Bronchial epithelial cell (primary cell): ENCODE measurements at regions not wholly inside any gene's neighbourhood (a gene's known extent, or its start where the extent isn't known, plus 50 kb on each side); places are given as distances from the start of the nearest gene placed in this dataset.

Experiments
- DNase-seq: peaks from one replicate; pipeline ENCODE4 v3.0.0-alpha.2; 2010; ENCODE audit warnings: low read depth
- FAIRE-seq: peaks from 2 replicates; lab custom pipeline; 2011; peaks lifted over from hg19 to GRCh38; lab: Jason Lieb, UNC
- H3K27me3 ChIP-seq: 2 replicates; pipeline ENCODE4 v1.5.1; 2011; ENCODE audit warnings: low read length; ENCODE audit not compliant: control insufficient read depth, insufficient read depth
- H3K36me3 ChIP-seq: 2 replicates; pipeline ENCODE4 v1.5.1; 2011; ENCODE audit warnings: low read length; ENCODE audit not compliant: control insufficient read depth, insufficient read depth
- H3K4me3 ChIP-seq: 2 replicates; pipeline ENCODE4 v1.5.1; 2011; ENCODE audit warnings: mild to moderate bottlenecking, low read depth, low read length, control low read depth
- TF ChIP-seq, protein P1 (sequence below): IDR thresholded peaks from 2 replicates; pipeline ENCODE4 v1.5.1; 2011; ENCODE audit warnings: mild to moderate bottlenecking, moderate library complexity, low read length, control low read depth, inconsistent platforms; ENCODE audit not compliant: insufficient read depth, severe bottlenecking

DNA sequence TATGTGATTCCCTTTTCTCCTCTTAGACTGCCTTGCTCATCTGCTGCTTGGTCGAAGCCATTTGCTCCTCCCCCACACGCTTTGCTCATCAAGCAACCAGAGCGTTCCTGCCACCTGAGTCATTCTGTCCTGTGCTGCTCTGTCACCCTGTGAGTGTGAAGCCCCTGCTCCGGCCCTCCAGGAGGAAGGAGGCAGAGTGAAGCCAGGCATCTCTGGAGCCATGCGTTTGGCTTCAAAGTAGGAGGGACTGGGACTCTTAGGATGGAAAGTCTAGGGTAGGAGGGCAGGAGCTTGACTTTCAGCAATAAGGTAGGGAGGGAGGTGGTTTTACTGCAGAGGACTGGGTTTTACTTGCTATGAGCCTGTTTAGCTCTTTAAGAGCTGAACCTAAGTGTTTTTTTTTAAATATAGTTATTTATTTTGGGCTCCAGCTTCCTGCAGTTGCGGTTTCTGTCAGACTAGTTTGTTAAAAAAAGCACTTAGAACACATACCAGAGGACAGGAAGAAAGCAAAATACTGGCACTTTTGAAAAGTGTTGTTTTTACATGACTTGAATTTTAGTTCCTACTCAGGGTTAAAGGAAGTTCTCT lies 63.6 kb downstream of the SPINK2 start:
- TF ChIP-seq, protein P1, sequence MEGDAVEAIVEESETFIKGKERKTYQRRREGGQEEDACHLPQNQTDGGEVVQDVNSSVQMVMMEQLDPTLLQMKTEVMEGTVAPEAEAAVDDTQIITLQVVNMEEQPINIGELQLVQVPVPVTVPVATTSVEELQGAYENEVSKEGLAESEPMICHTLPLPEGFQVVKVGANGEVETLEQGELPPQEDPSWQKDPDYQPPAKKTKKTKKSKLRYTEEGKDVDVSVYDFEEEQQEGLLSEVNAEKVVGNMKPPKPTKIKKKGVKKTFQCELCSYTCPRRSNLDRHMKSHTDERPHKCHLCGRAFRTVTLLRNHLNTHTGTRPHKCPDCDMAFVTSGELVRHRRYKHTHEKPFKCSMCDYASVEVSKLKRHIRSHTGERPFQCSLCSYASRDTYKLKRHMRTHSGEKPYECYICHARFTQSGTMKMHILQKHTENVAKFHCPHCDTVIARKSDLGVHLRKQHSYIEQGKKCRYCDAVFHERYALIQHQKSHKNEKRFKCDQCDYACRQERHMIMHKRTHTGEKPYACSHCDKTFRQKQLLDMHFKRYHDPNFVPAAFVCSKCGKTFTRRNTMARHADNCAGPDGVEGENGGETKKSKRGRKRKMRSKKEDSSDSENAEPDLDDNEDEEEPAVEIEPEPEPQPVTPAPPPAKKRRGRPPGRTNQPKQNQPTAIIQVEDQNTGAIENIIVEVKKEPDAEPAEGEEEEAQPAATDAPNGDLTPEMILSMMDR, result no peak
- Histone ChIP-seq H3K4me3 (no peak overlapping the region), H3K27me3 (no peaks in the 10 kb centered on the region), H3K36me3 (no peaks in the 10 kb centered on the region)
- DNase-seq, result peak; percentile 92
- no peak for FAIRE-seq

DNA sequence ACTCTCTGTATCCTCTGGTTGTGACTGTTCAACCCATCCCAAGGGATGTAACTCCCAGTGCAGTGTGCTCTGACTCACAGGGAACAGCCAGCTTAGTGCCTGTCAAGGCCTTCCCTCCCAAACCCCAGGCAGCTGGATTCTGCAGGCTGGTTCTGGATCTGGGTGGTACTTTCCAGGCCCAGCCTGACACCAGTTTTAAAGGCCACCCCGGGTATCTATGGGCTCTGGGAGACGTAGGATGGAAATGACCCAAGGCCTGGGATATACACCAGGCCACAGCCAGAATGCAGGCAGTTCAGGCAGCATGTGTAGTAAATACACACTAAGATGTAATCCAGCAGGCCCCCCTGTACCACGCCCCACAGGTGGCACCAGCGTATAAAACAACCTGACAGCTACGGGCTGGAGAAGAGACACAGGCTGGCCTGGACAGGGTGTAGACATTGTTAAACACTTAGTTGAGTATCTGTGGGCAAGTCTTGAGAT lies 64.2 kb downstream of the SPINK2 start:
- no peaks in the 10 kb centered on the region for H3K27me3 ChIP-seq

DNA sequence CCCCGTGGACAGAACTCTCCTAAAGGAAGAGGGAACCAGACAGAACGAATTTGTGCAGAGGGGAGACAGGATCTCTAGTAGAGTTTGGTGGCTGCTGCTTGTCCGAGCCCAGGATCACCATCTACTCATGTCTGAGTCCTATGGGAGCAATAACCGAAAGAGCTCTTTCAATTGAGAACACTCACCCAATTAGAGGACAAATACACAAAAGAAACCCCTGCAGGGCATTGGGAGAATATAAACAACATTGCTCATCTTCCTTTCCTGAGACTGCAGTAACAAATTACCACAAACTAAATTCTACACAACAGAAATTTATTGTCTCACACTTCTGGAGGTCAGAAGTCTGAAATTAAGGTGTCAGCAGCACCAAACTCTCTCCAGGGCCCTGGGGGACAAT lies 65.6 kb downstream of the SPINK2 start:
- Histone ChIP-seq H3K27me3 (no peaks in the 10 kb centered on the region), H3K36me3 (no peaks in the 10 kb centered on the region), H3K4me3 (no peak overlapping the region)
- DNase-seq (peak; percentile 70), FAIRE-seq (no peak)
- TF ChIP-seq, protein P1, result no peak

More for the DNA sequence above, 64.2 kb downstream of the SPINK2 start:
- no peak for FAIRE-seq
- DNase-seq, result peak; percentile 74
- no peaks in the 10 kb centered on the region for H3K36me3 ChIP-seq
- H3K4me3 ChIP-seq, result no peak overlapping the region
- TF ChIP-seq, protein P1, result no peak

DNA sequence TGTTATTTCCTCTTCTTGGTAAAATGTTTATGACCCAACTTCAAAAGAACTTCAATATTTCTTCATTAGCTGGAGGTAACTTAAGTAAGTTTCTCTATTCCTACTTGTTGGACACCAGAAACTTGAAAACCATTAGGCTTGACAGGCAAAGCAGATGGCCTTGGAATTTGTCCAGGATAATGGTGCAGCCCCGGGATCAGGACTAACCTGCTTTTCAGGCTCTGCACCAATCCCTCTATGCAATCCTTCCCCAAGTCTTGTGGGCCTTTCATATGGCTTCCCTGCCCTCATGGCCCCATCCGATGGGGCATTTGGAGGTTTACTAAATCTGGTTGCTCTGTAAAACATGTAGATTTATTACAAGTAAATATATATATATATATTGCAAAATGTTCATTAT lies 68.5 kb downstream of the SPINK2 start:
- no peaks in the 10 kb centered on the region for H3K27me3 ChIP-seq
- H3K4me3 ChIP-seq, result no peak overlapping the region
- TF ChIP-seq, protein P1, result no peak
- no peaks in the 10 kb centered on the region for H3K36me3 ChIP-seq
- FAIRE-seq (no peak), DNase-seq (peak; percentile 67)

DNA sequence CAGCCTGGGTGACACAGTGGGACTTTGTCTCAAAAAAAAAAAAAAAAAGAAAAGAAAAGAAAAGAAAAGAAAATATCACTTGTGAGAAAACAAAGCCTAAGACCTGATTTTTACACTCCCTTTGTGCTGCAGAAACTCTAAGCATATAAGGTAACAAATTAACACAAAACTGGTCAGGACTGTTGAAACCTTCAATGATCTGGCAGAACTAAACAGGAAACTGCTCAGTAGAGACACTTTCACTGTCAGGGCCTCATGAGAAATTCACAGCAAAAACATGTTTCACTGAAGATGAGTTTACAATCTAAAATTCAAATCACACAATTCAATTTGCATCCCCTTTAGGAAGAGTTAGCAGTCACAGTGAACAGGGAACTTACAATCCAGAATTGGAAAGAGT lies 69.1 kb upstream of the HOPX start:
- H3K36me3 ChIP-seq, result no peaks in the 10 kb centered on the region
- H3K4me3 ChIP-seq, result no peak overlapping the region
- FAIRE-seq (no peak), DNase-seq (no peak)
- TF ChIP-seq, protein P1, result no peak
- H3K27me3 ChIP-seq, result no peaks in the 10 kb centered on the region

DNA sequence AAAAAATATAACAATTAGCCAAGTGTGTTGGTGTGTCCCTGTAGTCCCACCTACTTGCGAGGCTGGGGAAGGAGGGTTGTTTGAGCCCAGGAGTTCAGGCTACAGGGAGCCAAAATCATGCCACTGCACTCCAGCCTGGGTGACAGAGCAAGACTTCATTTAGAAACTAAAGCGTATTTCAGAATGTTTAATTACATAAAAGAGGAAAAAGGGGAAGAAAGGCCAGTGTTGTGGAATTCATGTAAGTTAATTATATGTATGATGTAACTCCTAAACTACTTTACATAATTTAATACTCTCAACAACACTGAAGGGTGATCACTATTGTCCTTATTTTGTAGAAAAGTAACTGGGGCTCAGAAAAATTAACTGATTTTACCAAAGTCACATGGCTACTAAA lies 67.2 kb upstream of the HOPX start:
- Histone ChIP-seq H3K36me3 (no peaks in the 10 kb centered on the region), H3K4me3 (no peak overlapping the region), H3K27me3 (no peaks in the 10 kb centered on the region)
- TF ChIP-seq, protein P1, result no peak
- FAIRE-seq (no peak), DNase-seq (no peak)
